ENCODE measurements at regions not wholly inside any gene's neighbourhood (a gene's known extent, or its start where the extent isn't known, plus 50 kb on each side); places are given as distances from the start of the nearest gene placed in this dataset.
"Not testable (repeated sequence)": the region's sequence is repeated elsewhere in the genome, so short reads cannot be mapped to it uniquely, and the experiment has no call there.

DNA sequence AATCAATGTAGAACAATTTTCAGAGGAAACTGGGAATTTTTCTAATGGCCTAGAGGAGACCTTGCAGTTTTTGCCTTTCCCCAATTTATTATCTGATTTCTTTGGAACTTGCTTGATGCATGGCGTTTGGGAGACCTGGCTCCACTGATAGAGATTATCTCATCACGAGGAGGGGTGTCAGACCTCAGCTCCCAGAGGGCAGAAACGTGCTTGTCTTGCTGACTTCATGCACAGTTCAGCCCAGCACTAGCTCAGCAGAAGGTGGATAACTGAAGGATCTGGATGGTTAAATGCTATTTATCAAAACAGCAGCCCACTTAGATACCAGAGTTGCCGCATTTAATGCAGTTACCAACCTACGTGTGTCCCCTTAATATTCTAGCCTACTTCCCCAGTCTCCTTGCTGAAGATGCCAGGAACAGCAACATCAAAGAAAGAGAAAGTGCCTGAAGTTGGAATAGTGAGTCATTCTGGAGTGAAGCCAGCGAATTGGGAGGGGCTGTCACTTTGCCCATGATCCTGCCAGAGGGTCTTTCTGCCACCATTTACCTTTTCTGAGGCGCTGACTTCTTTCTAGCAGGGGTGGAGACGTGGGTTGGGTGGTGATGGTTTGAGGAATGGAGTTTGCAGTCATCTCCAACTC lies 133.5 kb upstream of the CADM1 start:
- no peak for DNase-seq (ENCODE audit: extremely low read depth in 1 of 2, low read depth in 1 of 2)

DNA sequence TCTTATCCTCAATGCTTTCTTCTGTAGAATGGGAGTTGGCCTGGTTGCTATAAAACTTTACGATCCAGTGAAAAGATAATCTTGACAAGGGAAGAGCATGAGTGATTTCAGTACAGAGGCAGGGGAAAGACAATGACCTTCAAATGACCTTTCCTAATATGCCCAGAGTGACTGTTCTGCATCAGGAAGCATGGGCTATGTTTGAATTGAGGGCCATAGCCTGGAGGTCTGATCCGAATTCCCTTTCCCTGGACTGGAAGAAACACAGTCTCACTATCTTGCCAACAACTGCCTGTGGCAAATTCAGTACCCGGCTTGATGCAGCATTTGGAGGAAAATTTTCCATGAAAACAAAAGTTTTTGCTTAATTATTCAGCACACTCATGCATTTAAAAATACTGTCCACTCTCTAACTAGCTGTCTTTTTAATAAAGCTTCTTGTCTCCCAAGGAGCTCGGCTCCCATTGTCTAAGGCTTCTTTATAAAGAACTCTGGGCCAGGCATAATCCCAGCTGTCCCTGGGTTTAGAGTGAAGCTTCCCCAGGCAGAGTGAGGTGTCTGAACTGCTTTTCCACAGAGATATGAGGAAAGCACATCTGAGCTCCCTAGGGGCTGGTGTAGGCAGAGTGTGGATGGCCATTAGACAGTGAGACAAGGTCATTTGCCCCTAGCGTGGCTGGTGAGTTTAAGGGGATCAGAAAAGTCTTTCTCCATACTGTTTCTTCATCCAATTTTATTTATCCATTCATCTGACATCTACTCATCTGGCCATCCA lies 132.7 kb upstream of the CADM1 start:
- no peak for DNase-seq (ENCODE audit: extremely low read depth in 1 of 2, low read depth in 1 of 2)

DNA sequence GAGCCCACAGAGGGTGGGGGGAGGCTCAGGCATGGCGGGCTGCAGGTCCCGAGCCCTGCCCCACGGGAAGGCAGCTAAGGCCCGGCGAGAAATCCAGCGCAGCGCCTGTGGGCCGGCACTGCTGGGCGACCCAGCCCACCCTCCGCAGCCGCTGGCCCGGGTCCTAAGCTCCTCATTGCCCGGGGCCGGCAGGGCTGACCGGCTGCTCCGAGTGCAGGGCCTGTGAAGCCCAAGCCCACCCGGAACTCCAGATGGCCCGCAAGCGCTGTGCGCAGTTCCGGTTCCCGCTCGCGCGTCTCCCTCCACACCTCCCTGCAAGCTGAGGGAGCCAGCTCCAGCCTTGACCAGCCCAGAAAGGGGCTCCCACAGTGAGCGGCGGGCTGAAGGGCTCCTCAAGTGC lies 129.8 kb upstream of the CADM1 start:
- not testable (repeated sequence) for DNase-seq (ENCODE audit: extremely low read depth in 1 of 2, low read depth in 1 of 2)

DNA sequence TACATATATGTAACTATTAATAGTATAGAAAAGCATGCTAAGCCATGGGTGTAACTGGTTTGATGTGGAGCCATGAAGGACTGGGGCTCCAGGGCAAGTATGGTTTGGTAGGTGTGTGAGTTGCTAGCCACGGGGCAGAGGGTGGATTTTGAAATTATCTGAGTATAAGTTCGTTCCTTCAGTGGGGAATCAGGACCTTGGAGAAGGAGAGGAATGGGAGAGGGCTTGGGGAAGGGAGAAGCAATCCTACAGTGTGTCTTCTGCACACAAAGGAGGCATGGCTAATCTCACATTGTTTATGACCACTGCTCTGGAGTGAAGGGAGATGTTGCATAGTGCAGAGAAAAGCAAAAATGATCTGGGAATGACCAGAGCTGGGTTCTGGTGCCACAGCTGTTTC lies 127.8 kb upstream of the CADM1 start:
- no peak for DNase-seq (ENCODE audit: extremely low read depth in 1 of 2, low read depth in 1 of 2)

DNA sequence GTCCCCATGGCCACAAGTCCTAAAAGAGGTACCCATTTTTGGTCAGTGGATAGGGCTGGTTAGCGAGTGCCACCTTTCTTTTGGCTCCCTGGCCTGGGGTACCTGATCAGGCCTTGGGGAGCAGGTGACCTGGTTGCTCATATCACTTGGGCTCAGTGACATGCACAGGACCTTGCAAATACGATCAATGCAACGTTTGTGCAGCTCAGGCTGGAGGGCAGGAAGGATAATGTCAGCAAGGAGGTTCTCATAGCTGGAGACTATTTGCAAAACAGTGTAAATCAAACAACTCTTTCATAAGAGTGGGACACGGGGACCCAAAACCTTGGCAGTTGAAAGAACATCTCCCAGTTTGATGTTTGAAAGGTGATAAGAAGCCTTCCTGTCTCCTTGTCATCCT lies 127.4 kb upstream of the CADM1 start:
- DNase-seq (ENCODE audit: extremely low read depth in 1 of 2, low read depth in 1 of 2): no peak

DNA sequence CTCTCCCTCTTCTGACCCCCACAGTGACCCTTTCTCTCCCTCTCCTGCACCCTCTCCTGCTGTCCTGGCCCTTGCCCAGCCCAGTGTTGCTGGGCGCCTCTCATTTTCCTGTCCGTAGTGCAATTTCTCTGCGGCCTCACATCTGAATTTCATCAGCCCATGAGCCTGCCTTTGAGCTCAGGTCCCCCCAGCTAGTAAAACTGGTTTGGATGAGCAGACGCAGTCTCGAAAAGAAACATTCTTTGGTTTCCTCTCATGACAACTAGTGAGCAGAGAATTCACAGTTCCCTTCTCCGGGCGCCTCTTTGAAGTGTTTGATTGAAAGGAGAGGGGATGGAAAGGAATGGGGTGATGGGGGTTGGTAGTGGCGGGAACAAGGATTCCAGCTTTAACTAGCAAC lies 126.0 kb upstream of the CADM1 start:
- DNase-seq (ENCODE audit: extremely low read depth in 1 of 2, low read depth in 1 of 2): no peak

DNA sequence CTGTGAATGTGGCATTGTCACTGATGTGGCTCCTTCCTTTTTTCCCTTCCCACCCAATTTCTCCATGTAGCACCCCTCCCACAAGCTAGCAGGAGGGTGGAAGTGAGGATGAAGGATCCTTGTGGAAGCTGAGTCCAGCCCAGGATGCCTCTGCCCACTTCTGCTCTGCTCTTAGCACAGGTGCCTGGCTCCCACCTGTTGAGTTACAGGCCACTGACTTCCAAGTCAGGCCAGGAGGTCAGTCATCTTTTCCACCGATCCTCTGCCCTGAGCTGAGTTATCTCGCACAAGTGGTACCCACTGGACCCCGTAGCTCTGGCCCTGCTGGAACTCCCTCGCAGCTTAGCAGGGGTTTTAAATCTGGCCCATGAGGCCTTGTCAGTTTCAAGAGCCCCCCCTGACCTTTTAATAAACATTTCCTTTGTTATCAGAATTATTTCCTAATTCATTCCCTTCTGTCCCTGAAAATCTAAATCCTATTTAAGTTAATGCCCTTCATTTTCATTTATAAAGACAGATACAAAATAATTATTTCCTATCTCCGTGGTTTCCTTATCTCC lies 125.3 kb upstream of the CADM1 start:
- DNase-seq (ENCODE audit: extremely low read depth in 1 of 2, low read depth in 1 of 2): no peak

DNA sequence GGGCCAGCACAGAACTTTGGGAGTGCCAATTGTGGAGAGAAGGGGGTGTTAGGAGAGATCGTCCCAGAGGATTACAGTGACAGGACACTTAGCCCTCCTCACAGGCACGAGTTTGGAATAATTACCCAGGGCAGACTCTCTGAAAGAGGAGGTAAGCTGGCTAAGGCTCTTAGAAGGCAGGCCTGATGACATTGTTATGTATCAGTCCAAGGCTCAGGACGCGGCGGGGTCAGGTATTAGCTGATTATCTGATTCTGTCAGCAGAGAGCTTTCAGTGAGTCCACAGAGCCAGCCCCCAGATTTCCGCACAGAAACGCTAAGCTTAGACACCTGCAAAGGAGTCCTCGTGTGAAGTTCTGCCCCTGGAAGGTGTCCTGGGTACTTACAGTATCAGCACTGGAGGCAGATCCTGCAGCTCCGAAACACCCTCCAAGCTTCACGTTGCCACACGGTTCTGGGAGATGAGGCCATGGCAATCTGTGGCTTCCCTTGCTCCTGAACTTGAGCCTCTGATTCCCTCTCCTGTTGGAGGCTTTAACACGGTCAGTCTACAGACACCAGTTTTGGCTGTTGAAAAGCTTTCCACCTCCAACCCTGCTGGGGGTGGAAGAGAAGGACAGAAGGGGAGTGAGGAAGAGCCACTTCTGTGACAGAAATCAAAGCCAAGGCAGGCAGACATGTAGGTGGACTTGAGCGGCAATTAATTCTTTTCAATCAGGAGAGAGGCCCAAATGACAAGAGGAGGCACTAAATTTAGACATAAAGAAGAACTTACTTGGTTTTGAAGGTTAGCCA lies 123.6 kb upstream of the CADM1 start:
- DNase-seq (ENCODE audit: extremely low read depth in 1 of 2, low read depth in 1 of 2): no peak

DNA sequence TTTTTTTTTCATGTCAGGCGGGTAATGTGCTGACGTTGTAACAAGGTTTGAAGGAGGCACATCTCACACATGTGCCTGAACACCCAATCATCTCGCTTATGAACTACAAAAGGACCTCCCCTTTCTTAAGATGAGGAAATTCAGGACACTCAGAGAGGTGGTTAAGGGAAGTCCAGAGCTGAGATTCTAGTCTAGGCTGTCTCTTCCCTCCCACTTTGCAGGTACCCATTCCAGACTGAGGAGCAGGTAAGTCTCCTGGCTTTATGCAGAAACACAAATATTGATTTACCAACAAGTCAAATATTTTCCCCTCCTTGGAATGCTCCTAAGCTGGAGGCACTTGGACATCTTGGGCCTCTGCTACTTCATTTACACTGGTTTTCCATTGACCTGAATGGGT lies 122.9 kb upstream of the CADM1 start:
- no peak for DNase-seq (ENCODE audit: extremely low read depth in 1 of 2, low read depth in 1 of 2)

DNA sequence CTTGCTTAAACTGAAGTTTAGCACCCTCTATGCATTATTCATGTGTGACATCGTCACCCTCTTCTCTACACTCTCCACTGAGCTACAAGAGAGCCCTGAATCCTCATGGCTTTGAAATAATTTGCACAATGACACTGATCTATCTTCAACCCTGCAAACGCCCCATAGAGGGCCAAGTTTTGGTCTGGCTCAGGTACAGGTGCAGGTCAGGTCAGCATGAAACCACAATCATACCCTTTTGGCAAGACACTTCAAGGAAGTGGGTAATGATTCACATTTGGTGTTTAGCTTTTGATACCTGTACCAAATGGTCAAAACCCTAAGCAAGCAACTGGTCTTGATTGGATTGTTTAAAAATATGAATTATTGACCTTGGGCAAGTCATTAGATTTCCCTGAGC lies 122.2 kb upstream of the CADM1 start:
- DNase-seq (ENCODE audit: extremely low read depth in 1 of 2, low read depth in 1 of 2): no peak

DNA sequence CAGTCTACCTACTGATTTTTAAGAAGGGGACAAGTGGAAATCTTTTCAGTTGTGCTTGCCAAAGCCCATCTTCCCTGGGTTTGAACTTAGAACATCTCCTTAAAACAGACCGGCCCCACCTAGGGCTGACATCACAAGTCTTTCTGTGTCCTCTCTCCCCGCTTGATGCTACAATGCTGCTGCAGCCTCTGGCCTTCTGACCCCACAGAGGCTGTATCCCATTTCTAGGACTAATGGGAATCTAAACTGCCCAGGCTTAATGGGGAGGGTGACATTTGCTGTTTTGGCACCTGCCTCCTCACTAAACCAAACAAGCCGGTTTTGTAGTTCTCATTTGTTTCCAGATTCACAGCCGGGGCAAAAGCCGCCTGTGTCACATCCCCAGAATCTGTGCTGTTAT lies 121.3 kb upstream of the CADM1 start:
- no peak for DNase-seq (ENCODE audit: extremely low read depth in 1 of 2, low read depth in 1 of 2)

DNA sequence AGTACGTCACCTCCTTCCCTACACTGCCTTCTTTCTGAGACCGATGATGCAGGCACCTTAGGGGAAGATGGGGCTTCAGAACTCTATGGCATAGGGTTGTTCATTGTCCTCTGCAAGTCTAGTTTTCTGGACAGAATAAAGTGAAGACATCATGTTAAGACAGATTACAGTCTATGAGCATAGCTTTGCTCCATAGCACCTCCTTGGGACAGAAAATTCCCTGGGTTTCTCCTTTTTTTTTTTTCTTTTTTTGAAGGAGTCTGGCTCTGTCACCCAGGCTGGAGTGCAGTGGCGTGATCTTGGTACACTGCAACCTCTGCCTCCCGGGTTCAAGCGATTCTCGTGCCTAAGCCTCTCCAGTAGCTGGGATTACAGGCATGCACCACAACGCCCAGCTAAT lies 119.8 kb upstream of the CADM1 start:
- DNase-seq (ENCODE audit: extremely low read depth in 1 of 2, low read depth in 1 of 2): no peak

DNA sequence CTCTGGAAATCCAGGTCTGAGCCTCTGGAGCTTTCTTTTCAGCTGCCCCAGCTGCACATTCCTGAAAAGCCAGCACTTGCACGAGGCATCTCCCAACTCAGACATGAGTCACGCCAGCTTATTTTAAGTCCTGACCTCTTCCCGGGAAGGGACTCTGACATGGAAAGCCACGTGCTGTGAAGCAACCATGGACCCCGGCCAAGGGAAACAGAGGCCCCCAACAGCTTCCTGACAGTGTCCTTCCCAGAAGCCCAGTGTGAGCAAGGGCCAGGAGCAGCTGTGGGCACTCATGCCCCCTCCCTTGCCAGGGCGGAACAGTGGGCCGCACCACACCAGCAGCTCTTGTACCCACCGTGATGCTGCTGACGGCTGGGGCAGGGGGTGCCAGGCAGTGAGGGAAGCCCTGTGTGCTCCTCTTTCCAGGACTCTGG lies 118.8 kb upstream of the CADM1 start:
- no peak for DNase-seq (ENCODE audit: extremely low read depth in 1 of 2, low read depth in 1 of 2)

DNA sequence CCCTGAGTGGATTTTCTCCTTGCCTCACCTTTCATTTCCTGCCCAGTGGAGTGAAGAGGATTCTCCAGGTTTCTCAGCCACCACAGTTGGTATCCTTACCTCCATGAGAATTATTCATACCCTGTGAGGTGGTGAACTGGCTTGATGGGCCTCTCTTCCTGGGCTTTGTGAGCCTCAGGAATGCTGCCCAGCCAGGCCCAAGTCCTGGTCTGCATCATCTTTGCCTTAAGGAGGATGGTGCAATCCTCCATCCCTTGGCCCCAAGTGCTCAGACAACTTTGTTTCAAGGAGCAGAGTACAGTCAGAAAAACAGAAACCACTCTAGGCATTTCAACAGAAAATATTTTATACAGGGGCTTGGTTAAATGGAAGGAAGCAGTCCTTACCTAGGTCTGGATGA lies 114.2 kb upstream of the CADM1 start:
- no peak for DNase-seq (ENCODE audit: extremely low read depth in 1 of 2, low read depth in 1 of 2)

DNA sequence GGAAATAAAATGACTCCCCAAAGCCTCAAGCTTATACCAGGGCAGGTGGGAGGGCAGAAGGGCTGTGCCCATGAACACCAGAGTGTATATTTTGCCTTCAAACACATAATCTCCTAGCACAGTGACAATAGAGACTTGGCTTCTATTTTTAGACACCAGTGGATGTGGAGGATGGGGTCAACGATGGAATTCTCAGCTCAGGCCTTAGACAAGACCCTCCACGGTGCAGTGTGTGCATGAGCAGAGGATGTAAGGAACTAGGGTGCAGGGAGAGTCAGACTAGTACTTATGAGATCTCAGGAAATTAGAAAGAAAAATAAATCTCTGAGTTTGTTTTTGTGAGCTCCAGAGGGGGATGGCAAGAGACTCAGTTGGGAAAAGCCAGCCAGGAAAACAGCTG lies 113.6 kb upstream of the CADM1 start:
- no peak for DNase-seq (ENCODE audit: extremely low read depth in 1 of 2, low read depth in 1 of 2)

DNA sequence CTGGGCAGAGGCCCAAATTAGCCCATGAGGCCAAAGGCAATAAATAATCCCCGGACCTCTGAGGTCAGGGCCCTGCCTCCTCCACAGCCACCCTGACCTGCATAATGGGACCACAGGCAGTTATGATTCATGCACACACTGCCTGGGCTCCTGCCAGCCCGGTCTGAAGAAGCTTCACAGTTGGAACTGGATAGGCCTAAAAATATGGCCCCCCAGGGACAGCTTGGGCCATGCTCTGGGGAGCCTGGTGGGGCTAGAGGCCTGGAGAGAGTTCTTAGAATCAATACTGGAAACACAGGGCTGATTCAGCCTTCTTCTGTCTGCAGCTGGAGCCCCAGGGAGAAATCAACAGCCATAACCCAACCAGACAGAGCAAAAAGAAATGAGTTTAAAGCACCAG lies 112.8 kb upstream of the CADM1 start:
- DNase-seq (ENCODE audit: extremely low read depth in 1 of 2, low read depth in 1 of 2): no peak

DNA sequence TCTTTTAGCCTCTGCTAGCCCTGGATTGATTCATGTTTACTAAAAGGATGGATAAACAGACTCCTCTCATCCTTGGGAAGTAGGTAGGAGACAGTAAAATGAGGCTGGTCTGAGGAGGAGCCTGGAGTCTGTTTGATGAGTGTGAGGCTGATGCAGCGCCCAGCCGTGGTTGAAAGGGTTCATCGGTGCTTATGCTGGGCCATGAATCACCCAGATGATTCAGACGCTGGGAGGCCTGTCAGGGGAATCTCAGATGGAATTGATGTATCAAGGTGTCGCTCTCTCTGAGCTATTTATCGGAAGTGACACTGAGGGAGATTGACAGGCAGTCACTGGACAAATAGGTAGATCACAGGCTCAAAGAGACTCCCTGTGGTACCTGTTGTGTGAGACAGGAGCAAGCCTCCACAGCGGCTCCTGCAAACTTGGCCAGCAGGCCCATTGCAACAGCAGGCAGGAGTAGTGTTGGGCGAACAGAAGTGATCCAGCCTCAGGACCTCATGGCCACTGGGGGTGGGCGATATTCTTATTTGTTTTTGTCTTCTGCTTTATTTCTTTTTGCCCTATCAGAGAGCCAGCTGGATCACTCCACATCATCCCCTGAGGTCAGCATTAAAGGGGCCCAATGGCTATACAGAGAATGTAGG lies 109.9 kb upstream of the CADM1 start:
- DNase-seq (ENCODE audit: extremely low read depth in 1 of 2, low read depth in 1 of 2): no peak

DNA sequence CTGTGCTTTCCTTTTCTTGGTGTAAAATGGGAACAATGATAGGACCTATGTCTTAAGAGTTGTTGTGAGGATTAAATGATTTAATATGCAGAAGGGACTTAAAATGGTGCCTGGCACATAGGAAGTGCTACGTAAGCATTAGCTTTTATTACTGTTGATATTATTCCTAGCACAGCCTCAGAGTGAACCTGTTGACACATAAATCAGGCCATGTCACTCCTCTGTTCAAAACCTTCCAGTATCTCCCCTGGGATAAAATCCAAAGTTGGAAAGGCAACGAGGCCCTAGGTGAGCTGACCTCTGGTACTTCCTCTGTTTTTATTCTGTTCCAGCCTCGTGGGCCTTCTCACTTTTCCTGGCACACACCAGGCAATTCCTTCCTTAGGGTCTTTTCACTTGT lies 108.8 kb upstream of the CADM1 start:
- no peak for DNase-seq (ENCODE audit: extremely low read depth in 1 of 2, low read depth in 1 of 2)

DNA sequence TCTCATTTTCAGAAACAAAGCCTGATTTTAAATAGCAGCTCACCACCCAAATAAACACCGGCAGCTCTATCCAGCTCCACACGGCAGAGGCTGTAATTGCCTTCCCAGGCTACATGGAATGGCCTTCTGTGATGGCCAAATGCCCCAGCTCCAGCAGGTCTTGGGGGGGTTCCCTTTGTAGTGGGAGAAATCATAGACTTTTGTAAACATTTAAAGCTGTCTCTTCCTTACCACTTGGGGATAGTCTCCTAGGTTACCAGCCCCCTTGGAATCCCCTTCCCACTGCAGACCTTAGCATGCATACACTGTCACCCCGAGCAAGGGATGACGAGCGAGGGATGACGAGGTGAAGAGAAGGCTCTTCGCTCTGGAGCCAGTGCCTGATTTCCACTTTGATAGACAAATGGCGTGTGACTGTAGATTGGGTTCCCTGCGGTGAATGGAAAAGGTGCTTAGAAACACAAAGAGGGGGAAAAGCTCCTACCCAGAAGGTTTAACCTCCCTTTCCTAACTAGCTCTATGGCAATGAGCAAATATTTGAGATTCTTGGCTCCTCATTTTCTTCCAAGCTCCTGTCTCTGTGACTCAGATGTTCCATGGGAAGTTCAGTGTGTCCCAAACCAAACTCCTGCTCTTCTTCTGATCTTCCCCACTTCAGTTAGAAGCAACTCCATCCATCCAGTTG lies 108.0 kb upstream of the CADM1 start:
- DNase-seq (ENCODE audit: extremely low read depth in 1 of 2, low read depth in 1 of 2): no peak

DNA sequence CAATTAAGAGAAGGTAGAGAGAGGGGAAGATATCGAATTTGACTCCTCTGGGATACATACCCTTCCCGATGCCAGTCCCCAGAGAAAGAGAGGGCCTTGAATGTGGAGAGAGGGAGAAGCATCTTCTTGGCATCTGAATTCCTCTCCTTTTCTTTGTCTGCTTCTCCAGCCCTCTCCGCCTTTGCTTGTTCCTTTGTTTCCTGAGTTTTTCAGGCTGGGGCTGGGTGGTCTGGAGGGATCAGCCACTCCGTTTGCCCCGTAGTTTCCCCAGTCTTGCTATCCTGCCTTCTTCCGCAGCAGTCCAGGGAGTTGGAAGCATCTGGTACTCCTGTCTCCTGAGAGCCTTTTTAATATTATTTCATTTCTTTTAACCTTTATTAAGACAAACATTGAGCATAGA lies 107.1 kb upstream of the CADM1 start:
- no peak for DNase-seq (ENCODE audit: extremely low read depth in 1 of 2, low read depth in 1 of 2)

DNA sequence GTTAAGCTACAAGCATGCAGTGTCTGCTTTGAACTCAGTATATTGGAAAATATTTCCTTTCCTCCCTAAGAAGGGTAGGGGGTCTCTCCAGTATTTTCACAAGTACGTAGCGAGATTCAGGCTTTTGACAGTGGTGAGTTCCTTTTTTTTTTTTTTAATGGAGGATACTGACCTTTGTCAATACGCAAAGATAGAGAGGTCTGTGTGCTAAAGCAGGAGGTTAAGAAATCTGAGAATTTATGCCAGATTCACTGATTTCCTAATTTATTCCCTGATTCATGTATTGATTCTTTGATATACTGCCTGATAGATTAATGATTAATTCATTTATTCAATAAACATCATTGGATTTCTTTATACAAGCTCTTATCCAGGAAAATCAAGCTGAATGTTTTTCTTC lies 106.7 kb upstream of the CADM1 start:
- DNase-seq (ENCODE audit: extremely low read depth in 1 of 2, low read depth in 1 of 2): no peak

Measured in activated CD8-positive, alpha-beta memory T cell treated with anti-CD3 and anti-CD28 coated beads for 1 hour (primary cell).